WI38 (cell line): ENCODE measurements at regions not wholly inside any gene's neighbourhood (a gene's known extent, or its start where the extent isn't known, plus 50 kb on each side); places are given as distances from the start of the nearest gene placed in this dataset.

ENCODE experiments used
- H3K4me3 ChIP-seq: 2 replicates; pipeline ENCODE4 v1.5.1; 2011; ENCODE audit warnings: low read depth, mild to moderate bottlenecking, control low read depth, low read length
- TF ChIP-seq, protein P1 (sequence below): IDR thresholded peaks from 2 replicates; pipeline ENCODE4 v1.5.1; 2012; ENCODE audit warnings: low read depth, mild to moderate bottlenecking, control low read depth, low read length

DNA sequence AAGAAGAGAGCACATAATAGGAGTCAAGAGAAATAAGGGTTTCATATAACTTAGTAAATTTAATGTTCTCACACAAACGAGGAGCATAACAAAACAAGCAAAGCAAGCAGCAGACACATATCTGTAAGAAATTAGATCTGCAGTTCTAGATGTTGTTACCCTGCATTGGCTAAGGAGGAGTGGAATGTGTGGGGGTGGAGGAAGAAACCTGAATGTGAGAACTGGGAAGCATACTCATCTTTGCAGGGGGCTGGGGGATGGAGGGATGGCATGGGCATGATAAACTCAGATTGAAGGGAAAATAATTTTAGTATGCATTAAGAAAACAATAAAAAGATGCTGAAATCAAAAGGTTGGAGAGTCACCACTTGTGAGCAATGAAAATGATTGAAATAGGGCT is 255.0 kb downstream of the LIG4 start:
- H3K4me3 ChIP-seq = no peak overlapping the region
- TF ChIP-seq, protein P1, sequence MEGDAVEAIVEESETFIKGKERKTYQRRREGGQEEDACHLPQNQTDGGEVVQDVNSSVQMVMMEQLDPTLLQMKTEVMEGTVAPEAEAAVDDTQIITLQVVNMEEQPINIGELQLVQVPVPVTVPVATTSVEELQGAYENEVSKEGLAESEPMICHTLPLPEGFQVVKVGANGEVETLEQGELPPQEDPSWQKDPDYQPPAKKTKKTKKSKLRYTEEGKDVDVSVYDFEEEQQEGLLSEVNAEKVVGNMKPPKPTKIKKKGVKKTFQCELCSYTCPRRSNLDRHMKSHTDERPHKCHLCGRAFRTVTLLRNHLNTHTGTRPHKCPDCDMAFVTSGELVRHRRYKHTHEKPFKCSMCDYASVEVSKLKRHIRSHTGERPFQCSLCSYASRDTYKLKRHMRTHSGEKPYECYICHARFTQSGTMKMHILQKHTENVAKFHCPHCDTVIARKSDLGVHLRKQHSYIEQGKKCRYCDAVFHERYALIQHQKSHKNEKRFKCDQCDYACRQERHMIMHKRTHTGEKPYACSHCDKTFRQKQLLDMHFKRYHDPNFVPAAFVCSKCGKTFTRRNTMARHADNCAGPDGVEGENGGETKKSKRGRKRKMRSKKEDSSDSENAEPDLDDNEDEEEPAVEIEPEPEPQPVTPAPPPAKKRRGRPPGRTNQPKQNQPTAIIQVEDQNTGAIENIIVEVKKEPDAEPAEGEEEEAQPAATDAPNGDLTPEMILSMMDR = no peak

DNA sequence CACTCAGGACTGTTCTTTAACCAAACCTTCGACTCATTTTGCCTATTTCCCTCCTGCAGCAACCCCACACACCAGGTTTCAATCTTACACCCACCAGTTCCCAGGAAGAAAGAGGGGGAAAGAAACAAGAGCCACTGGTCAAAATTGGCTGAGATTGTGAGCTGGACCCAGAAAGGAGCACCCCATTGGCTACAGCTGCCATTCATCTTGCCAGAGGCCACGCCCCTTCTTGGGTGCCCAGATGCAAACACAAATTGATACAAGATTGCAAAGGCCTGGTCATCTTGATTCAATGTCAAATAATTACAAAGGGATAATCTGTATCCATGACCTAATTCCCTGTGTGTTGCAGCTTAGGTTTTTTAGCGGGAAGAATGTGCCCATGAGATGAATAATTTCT is 258.4 kb downstream of the LIG4 start:
- TF ChIP-seq, protein P1 = no peak

DNA sequence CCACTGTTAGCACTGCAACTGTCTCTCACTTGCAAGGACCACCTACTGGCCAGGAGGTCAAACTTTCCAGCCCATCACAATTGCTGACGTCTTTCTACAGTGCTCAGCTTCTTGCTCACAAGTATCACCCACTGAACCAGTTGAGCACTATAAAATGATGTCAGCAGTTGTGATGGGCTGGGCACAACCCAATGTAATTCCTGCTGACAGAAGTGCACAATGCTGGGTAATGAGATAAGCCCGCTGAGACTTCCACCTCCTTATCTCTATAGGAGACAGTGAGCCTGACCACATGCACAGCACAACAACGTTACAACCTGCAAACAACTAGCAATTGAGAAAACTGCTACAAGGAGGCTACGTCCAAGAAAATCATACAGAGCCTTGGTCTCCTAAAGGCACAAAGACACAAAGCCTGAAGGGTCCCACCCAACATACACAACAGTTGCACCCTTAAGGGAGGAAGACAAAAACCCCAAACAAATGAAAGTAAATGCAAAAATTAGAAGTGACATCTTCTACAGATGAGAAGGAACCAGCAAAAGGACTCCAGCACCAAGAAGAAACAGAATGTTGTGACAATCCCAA is 273.2 kb downstream of the LIG4 start:
- no peak overlapping the region for H3K4me3 ChIP-seq
- TF ChIP-seq, protein P1 = no peak

More for the DNA sequence above, 258.4 kb downstream of the LIG4 start:
- no peak overlapping the region for H3K4me3 ChIP-seq

DNA sequence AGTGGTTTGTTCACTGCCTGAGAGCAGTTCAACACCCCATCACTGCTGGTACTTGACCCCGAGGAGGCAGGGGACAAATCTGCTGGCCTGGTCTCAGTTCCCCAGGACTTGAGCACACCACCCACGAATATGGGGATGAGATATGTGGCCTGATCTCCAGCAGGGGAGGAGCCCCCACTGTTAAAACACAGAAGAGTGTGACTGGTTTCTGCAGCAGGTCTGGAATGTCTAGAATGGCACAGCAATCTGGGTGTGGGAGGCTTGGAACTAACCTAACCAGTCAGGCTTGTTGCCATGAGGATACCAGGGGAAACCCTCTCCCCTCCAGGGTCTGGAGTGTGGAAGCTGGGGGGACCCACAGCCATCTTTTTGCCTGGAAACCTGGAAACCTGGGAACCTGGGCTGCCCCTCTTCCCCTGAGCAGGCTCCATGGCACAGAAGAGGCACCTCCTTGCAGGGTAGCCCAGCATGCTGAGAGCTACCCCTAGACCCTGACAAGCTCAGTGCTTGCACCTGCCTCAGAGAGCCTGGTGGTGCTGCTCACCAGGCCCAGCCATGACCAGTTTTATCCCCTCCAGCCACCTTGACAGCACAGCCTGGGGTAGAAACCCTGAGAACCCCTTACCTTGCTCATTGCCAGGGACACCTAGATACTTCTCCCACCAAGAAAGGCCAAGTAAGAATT is 273.8 kb downstream of the LIG4 start:
- H3K4me3 ChIP-seq = no peak overlapping the region
- TF ChIP-seq, protein P1 = no peak

DNA sequence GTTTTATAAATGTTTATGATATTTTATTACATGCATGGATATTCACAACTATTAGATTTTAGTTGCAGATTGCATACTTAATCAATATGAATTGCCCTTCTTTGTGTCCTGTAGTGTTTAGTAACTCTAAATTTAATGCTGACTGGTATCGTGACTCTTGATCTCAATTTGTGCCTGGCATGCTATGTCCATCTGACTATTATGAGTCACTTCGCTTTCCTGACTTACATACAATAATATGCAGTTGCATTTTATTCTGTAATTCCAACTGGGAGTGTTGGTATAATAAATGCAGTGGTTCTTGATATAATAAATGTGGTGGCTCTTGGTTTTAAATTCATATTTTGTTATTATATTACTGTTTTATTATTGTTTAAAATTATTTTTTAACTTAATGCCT is 277.5 kb downstream of the LIG4 start:
- no peak overlapping the region for H3K4me3 ChIP-seq
- TF ChIP-seq, protein P1 = no peak

DNA sequence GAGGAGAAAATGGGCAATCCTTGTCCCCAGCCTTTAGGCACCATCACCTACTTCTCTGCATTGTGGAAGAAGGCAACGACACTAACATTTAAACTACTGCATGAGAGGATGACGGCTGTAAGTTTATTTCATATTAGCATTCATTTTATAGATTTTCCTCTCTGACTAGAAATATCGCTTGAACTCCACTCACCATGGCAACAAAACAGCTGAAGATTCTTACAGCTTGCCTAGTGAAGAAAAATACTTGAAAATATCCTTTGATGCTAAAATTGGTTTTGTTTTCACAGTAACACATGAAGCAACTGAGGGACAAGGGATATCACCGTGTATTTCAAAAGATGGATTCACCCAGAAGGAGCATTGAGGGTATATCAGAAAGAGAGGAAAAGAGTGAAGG is 284.3 kb downstream of the LIG4 start:
- H3K4me3 ChIP-seq = no peak overlapping the region
- TF ChIP-seq, protein P1 = no peak

DNA sequence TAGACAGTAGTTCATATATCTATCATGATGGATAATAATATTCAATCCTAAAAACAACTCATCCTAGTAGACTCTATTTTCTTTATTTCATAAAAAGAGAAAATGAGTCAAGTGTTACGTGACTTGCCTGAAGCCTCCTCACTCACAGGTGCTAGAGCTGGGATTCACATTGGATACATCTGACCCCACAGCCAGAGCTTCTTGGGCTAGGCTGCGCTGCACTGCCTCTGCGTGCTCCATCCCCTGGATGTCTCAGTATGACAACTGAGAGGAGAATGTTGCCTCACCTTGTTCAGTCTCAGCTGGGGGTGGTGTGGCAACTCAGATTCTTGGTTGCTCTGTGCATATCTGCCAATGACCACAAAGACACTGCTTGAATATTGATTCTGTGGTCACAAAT is 286.6 kb downstream of the LIG4 start:
- H3K4me3 ChIP-seq = no peak overlapping the region
- TF ChIP-seq, protein P1 = no peak
